Left ventricle myocardium inferior (tissue), 1 donor: ENCODE measurements at regions not wholly inside any gene's neighbourhood (a gene's known extent, or its start where the extent isn't known, plus 50 kb on each side); places are given as distances from the start of the nearest gene placed in this dataset.
"Not testable (repeated sequence)": the region's sequence is repeated elsewhere in the genome, so short reads cannot be mapped to it uniquely, and the experiment has no call there.

Experiments used
- DNase-seq: peaks from one replicate; pipeline ENCODE4 v3.0.0-alpha.2; 2020
- H3K27ac ChIP-seq: fragments of 200-600 bp; replicated peaks from 2 replicates; pipeline ENCODE4 v1.8.0; 2021
- H3K27me3 ChIP-seq: fragments of 200-600 bp; 2 replicates; pipeline ENCODE4 v1.8.0; 2021; ENCODE audit warnings: low read depth
- H3K36me3 ChIP-seq: fragments of 200-600 bp; 2 replicates; pipeline ENCODE4 v1.8.0; 2021
- H3K4me1 ChIP-seq: fragments of 200-600 bp; 2 replicates; pipeline ENCODE4 v1.8.0; 2021
- H3K4me3 ChIP-seq: fragments of 200-600 bp; 2 replicates; pipeline ENCODE4 v1.8.0; 2021; ENCODE audit warnings: mild to moderate bottlenecking, moderate library complexity
- H3K9me3 ChIP-seq: fragments of 200-600 bp; replicated peaks from 2 replicates; pipeline ENCODE4 v1.8.0; 2021
- CTCF ChIP-seq: fragments of 200-600 bp; IDR thresholded peaks from 2 replicates; pipeline ENCODE4 v1.8.0; 2021; ENCODE audit warnings: antibody characterized with exemption, mild to moderate bottlenecking, borderline replicate concordance
- intact Hi-C: fragments of 100-400 bp; cut with micrococcal nuclease; formaldehyde crosslinking; loops from one replicate; pipeline ENCODE4 v1.11.0; 2022
- donor health status: DM: no; HTN: yes; CAD: no; lungs with severe emphysema.

DNA sequence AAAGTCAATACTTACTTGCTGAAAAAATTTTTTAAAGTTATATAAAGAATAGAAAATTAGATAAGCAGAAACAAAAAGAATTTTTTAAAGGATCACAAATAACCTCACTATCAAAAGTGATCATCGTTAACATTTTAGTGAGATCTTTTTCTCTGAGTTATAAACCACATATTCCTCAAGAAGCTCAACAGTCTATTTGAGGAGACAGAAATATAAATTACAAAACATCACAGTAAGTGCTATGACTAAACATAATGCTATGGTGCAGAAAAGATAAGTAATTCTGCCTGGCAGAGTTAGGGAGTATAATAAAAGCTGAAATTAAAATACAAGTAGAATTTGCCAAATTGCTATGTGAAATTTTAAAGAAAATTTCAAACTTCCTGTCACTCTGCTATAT lies 226.7 kb downstream of the LMBRD1 start:
- TF ChIP-seq CTCF: no peak
- H3K4me1 ChIP-seq: no peaks in the 10 kb centered on the region
- no peaks in the 10 kb centered on the region for H3K27me3 ChIP-seq
- no peaks in the 10 kb centered on the region for H3K36me3 ChIP-seq
- no peak for DNase-seq
- intact Hi-C loops: no loop called here
- no peak overlapping the region for H3K4me3 ChIP-seq
- no peak overlapping the region for H3K27ac ChIP-seq
- H3K9me3 ChIP-seq: peaks cover 18% of the 10 kb centered on the region

- H3K36me3 ChIP-seq, H3K27me3 ChIP-seq, DNase-seq, H3K4me1 ChIP-seq, H3K4me3 ChIP-seq, intact Hi-C loops, H3K27ac ChIP-seq: not testable (repeated sequence)
- peaks cover 42% of the 10 kb centered on the region for H3K9me3 ChIP-seq
Measured at GRCh38 chr6:69560597-69560996, 236.2 kb downstream of the LMBRD1 start.

DNA sequence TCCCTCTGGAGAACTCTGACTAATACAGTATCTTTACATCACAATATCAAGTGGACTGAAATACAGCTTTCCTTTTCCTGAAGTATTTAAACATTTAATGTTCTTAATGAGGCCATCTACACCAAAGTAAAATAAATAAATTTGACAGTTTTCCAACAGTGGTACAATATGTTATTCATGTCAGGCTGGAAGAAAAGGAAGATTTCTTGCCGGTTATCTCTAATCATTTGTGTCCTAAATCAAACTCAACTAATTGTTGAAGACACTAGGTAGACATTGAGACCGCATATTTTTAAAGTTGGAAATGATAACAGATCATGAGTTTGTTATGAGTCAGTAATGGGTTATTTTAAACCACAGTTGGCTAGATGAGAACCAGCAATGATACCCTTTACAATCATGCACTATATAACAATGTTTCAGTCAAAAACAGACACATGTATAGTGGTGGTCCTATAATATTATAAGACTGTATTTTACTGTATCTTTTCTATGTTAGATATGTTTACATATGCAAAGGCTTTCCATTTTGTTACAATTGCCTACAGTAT lies 241.6 kb downstream of the LMBRD1 start:
- TF ChIP-seq CTCF: no peak
- no peaks in the 10 kb centered on the region for H3K4me1 ChIP-seq
- H3K27ac ChIP-seq: no peak overlapping the region
- H3K27me3 ChIP-seq: no peaks in the 10 kb centered on the region
- H3K4me3 ChIP-seq: no peak overlapping the region
- no peaks in the 10 kb centered on the region for H3K9me3 ChIP-seq
- DNase-seq: no peak
- intact Hi-C loops: no loop called here
- no peaks in the 10 kb centered on the region for H3K36me3 ChIP-seq

GRCh38 chr6:69542494-69542893 lies 254.3 kb downstream of the LMBRD1 start:
- TF ChIP-seq CTCF: no peak
- no peak overlapping the region for H3K27ac ChIP-seq
- H3K36me3 ChIP-seq: no peaks in the 10 kb centered on the region
- intact Hi-C loops: no loop called here
- no peaks in the 10 kb centered on the region for H3K9me3 ChIP-seq
- DNase-seq: no peak
- no peak overlapping the region for H3K4me3 ChIP-seq
- H3K4me1 ChIP-seq: no peaks in the 10 kb centered on the region
- no peaks in the 10 kb centered on the region for H3K27me3 ChIP-seq

- DNase-seq: no peak
Measured at GRCh38 chr6:69527921-69528476, 268.8 kb downstream of the LMBRD1 start.

GRCh38 chr6:69515480-69515879 lies 281.3 kb downstream of the LMBRD1 start:
- H3K4me1 ChIP-seq, H3K9me3 ChIP-seq, H3K27ac ChIP-seq, intact Hi-C loops, H3K36me3 ChIP-seq, H3K27me3 ChIP-seq, H3K4me3 ChIP-seq, DNase-seq: not testable (repeated sequence)

More at GRCh38 chr6:69527921-69528476, 268.8 kb downstream of the LMBRD1 start:
- TF ChIP-seq CTCF: no peak
- H3K27ac ChIP-seq: no peak overlapping the region
- intact Hi-C loops: no loop called here
- no peaks in the 10 kb centered on the region for H3K36me3 ChIP-seq
- H3K27me3 ChIP-seq: no peaks in the 10 kb centered on the region
- peaks cover under 1% of the 10 kb centered on the region for H3K9me3 ChIP-seq
- no peaks in the 10 kb centered on the region for H3K4me1 ChIP-seq
- no peak overlapping the region for H3K4me3 ChIP-seq
